GM13976 (cell line): ENCODE measurements at regions not wholly inside any gene's neighbourhood (a gene's known extent, or its start where the extent isn't known, plus 50 kb on each side); places are given as distances from the start of the nearest gene placed in this dataset.

Source experiments
- DNase-seq: peaks from one replicate; pipeline ENCODE4 v3.0.0; 2012; ENCODE audit warnings: low spot score
- in situ Hi-C: fragments of 300-500 bp; cut with MboI; formaldehyde crosslinking; loops from one replicate; pipeline ENCODE4 v1.12.0; 2022; ENCODE audit warnings: low sequenced_read_pairs, mixed read lengths, inconsistent platforms; ENCODE audit not compliant: unreplicated experiment
- TF ChIP-seq, protein P1 (sequence below): IDR thresholded peaks from 2 replicates; pipeline ENCODE4 v1.5.1; 2012; ENCODE audit warnings: borderline replicate concordance, mild to moderate bottlenecking; ENCODE audit not compliant: insufficient read depth; ENCODE audit errors: extremely low read depth, missing control alignments, control extremely low read depth

GRCh38 chr11:107092667-107093066 lies 74.4 kb upstream of the GUCY1A2 start:
- no peak for DNase-seq
- in situ Hi-C loops: no loop called here
- TF ChIP-seq, protein P1, sequence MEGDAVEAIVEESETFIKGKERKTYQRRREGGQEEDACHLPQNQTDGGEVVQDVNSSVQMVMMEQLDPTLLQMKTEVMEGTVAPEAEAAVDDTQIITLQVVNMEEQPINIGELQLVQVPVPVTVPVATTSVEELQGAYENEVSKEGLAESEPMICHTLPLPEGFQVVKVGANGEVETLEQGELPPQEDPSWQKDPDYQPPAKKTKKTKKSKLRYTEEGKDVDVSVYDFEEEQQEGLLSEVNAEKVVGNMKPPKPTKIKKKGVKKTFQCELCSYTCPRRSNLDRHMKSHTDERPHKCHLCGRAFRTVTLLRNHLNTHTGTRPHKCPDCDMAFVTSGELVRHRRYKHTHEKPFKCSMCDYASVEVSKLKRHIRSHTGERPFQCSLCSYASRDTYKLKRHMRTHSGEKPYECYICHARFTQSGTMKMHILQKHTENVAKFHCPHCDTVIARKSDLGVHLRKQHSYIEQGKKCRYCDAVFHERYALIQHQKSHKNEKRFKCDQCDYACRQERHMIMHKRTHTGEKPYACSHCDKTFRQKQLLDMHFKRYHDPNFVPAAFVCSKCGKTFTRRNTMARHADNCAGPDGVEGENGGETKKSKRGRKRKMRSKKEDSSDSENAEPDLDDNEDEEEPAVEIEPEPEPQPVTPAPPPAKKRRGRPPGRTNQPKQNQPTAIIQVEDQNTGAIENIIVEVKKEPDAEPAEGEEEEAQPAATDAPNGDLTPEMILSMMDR: no peak

GRCh38 chr11:107078375-107078774 lies 60.1 kb upstream of the GUCY1A2 start:
- DNase-seq: no peak
- TF ChIP-seq, protein P1: no peak
- in situ Hi-C loops: no loop called here

GRCh38 chr11:107076832-107077231 lies 58.6 kb upstream of the GUCY1A2 start:
- DNase-seq: no peak
- TF ChIP-seq, protein P1: no peak
- in situ Hi-C loops: no loop called here

- in situ Hi-C loops: no loop called here
These were observed 52.9 kb upstream of the GUCY1A2 start for GRCh38 chr11:107071129-107071528.

More at GRCh38 chr11:107071129-107071528, 52.9 kb upstream of the GUCY1A2 start:
- no peak for DNase-seq
- TF ChIP-seq, protein P1: no peak
